SK-N-SH treated with all-trans-retinoic acid at 6 μM for 48 hours (cell line): ENCODE measurements at regions not wholly inside any gene's neighbourhood (a gene's known extent, or its start where the extent isn't known, plus 50 kb on each side); places are given as distances from the start of the nearest gene placed in this dataset.

Experiments used
- ARNTL ChIP-seq: fragments of 450-650 bp; formaldehyde crosslinking; IDR thresholded peaks from 2 replicates; pipeline ENCODE4 v1.5.0; 2020; ENCODE audit warnings: low read depth, mild to moderate bottlenecking, moderate library complexity, borderline replicate concordance
- CSDC2 ChIP-seq: fragments of 250-450 bp; sonication (Bioruptor Pico); IDR thresholded peaks from 2 replicates; pipeline ENCODE4 v1.5.0; 2020; ENCODE audit warnings: mild to moderate bottlenecking, moderate library complexity
- TOX ChIP-seq: fragments of 250-450 bp; sonication (Bioruptor Pico); IDR thresholded peaks from 2 replicates; pipeline ENCODE4 v1.8.0; 2021; ENCODE audit warnings: mild to moderate bottlenecking, moderate library complexity, borderline replicate concordance
- TSHZ2 ChIP-seq: fragments of 250-450 bp; sonication (Bioruptor Pico); IDR thresholded peaks from 2 replicates; pipeline ENCODE4 v1.5.0; 2020; ENCODE audit warnings: mild to moderate bottlenecking, moderate library complexity
- ZC3H10 ChIP-seq: fragments of 250-450 bp; sonication (Bioruptor Pico); IDR thresholded peaks from 2 replicates; pipeline ENCODE4 v1.5.1; 2021; ENCODE audit warnings: mild to moderate bottlenecking, moderate library complexity
- ZFP30 ChIP-seq: fragments of 450-650 bp; formaldehyde crosslinking; IDR thresholded peaks from 2 replicates; pipeline ENCODE4 v1.5.0; 2022; ENCODE audit warnings: mild to moderate bottlenecking, moderate library complexity
- ZNF565 ChIP-seq: fragments of 450-650 bp; formaldehyde crosslinking; conservative IDR thresholded peaks from 2 replicates; pipeline ENCODE4 v1.5.0; 2020; ENCODE audit warnings: low read depth, mild to moderate bottlenecking, moderate library complexity
- ZNF70 ChIP-seq: fragments of 450-650 bp; formaldehyde crosslinking; IDR thresholded peaks from 2 replicates; pipeline ENCODE4 v1.5.0; 2020; ENCODE audit warnings: mild to moderate bottlenecking, moderate library complexity
- ZNF8 ChIP-seq: fragments of 450-650 bp; formaldehyde crosslinking; IDR thresholded peaks from 2 replicates; pipeline ENCODE4 v1.5.0; 2020; ENCODE audit warnings: mild to moderate bottlenecking, moderate library complexity

DNA sequence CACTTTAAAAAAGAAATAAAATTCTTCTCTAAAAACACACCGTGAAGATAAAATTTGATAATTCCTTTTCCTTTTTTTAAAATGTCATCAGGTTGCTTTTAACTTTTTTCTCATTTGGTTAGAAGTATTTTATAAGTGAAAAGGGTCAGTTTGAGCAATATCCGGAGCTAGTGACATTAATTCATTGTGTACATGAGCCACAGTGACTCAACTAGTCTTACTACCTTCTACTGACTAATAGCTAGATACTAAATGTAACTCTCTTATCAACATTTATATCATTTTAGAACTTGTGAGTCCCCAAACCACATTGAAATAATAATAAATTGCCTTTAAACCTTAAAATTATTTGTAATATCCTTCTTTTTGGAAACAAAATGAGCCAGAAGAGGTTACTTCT lies 101.2 kb upstream of the ZBTB20 start:
- TF ChIP-seq TSHZ2 (CRISPR knock-in tag): no peak
- no peak for TF ChIP-seq TOX
- no peak for TF ChIP-seq ZNF565
- no peak for TF ChIP-seq ARNTL
- no peak for TF ChIP-seq ZC3H10 (CRISPR knock-in tag)
- no peak for TF ChIP-seq CSDC2 (CRISPR knock-in tag)
- no peak for TF ChIP-seq ZFP30
- no peak for TF ChIP-seq ZNF70 (CRISPR knock-in tag)
- TF ChIP-seq ZNF8 (CRISPR knock-in tag): no peak
